ENCODE measurements at regions not wholly inside any gene's neighbourhood (a gene's known extent, or its start where the extent isn't known, plus 50 kb on each side); places are given as distances from the start of the nearest gene placed in this dataset.

GRCh38 chr9:116099821-116100220 is 53.8 kb upstream of the PAPPA start (continued):
- TF ChIP-seq AR (CRISPR knock-in tag; IDR thresholded peaks at IDR 0.05): no peak

- no peaks in the 10 kb centered on the region for H3K27me3 Mint-ChIP-seq (ENCODE audit: low read depth)
- H3K4me1 Mint-ChIP-seq: peaks cover 13% of the 10 kb centered on the region
- H3K36me3 Mint-ChIP-seq: no peaks in the 10 kb centered on the region
- H3K4me3 Mint-ChIP-seq: no peak overlapping the region
- DNase-seq (ENCODE audit: low spot score): no peak
- peaks cover 7% of the 10 kb centered on the region for H3K9me3 Mint-ChIP-seq
- TF ChIP-seq CTCF (IDR thresholded peaks at IDR 0.05): no peak
- TF ChIP-seq CREM (CRISPR knock-in tag; IDR thresholded peaks at IDR 0.05): no peak
- TF ChIP-seq ZNF416 (CRISPR knock-in tag; IDR thresholded peaks at IDR 0.05): no peak
- no peak for TF ChIP-seq E2F5 (CRISPR knock-in tag; IDR thresholded peaks at IDR 0.05)
- TF ChIP-seq RELA (CRISPR knock-in tag; IDR thresholded peaks at IDR 0.05; ENCODE audit: borderline replicate concordance): no peak
- no peak for TF ChIP-seq TCF7 (CRISPR knock-in tag; IDR thresholded peaks at IDR 0.05; ENCODE audit: low read depth)
- TF ChIP-seq TEAD1 (CRISPR knock-in tag; IDR thresholded peaks at IDR 0.05): no peak
- TF ChIP-seq E2F1 (CRISPR knock-in tag; IDR thresholded peaks at IDR 0.05): no peak
- no peak for TF ChIP-seq ATF2 (CRISPR knock-in tag; IDR thresholded peaks at IDR 0.05; ENCODE audit: borderline replicate concordance, low read depth)
- H3K27ac Mint-ChIP-seq: no peak overlapping the region
- no peak for ATAC-seq
- POLR2A ChIA-PET: no interaction called here
- CTCF ChIA-PET: interaction anchor here (1.3 kb wide), 1 partner anchor 12 kb away, joined by 3 read pairs; no protein-coding TSS in a partner anchor
Observed at GRCh38 chr9:116100711-116101121, 52.9 kb upstream of the PAPPA start.

GRCh38 chr9:116101516-116101915 is 52.1 kb upstream of the PAPPA start:
- ChIA-PET CTCF (interaction anchor here (1.3 kb wide), 1 partner anchor 11 kb away, joined by 3 read pairs; no protein-coding TSS in a partner anchor), POLR2A (interaction anchor here (0.7 kb wide), 1 partner anchor 213 kb away, joined by 3 read pairs; no protein-coding TSS in a partner anchor)
- Mint-ChIP-seq H3K4me3 (no peak overlapping the region), H3K9me3 (peaks cover 7% of the 10 kb centered on the region), H3K27me3 (ENCODE audit: low read depth) (no peaks in the 10 kb centered on the region), H3K27ac (no peak overlapping the region), H3K36me3 (no peaks in the 10 kb centered on the region), H3K4me1 (peaks cover 10% of the 10 kb centered on the region)
- ATAC-seq (no peak), DNase-seq (ENCODE audit: low spot score) (no peak)
- no peak for TF ChIP-seq E2F4 (CRISPR knock-in tag; IDR thresholded peaks at IDR 0.05; ENCODE audit: borderline replicate concordance, low read depth)
- no peak for TF ChIP-seq SMAD3 (CRISPR knock-in tag; IDR thresholded peaks at IDR 0.05; ENCODE audit: borderline replicate concordance)
- no peak for TF ChIP-seq MAX (CRISPR knock-in tag; IDR thresholded peaks at IDR 0.05)
- no peak for TF ChIP-seq ZBTB43 (CRISPR knock-in tag; IDR thresholded peaks at IDR 0.05)
- no peak for TF ChIP-seq RORB (CRISPR knock-in tag; IDR thresholded peaks at IDR 0.05)
- TF ChIP-seq CREB1 (CRISPR knock-in tag; IDR thresholded peaks at IDR 0.05): no peak
- TF ChIP-seq RELA (CRISPR knock-in tag; IDR thresholded peaks at IDR 0.05; ENCODE audit: borderline replicate concordance): no peak
- TF ChIP-seq AFF4 (CRISPR knock-in tag; IDR thresholded peaks at IDR 0.05; ENCODE audit: borderline replicate concordance): no peak
- no peak for TF ChIP-seq IRF2 (CRISPR knock-in tag; IDR thresholded peaks at IDR 0.05; ENCODE audit: borderline replicate concordance, low read depth)
